ENCODE measurements at regions not wholly inside any gene's neighbourhood (a gene's known extent, or its start where the extent isn't known, plus 50 kb on each side); places are given as distances from the start of the nearest gene placed in this dataset.

- H3K4me3 Mint-ChIP-seq = no peak overlapping the region
- H3K9me3 Mint-ChIP-seq = no peaks in the 10 kb centered on the region; the same call in 2 of the 3 replicates
- Histone ChIP-seq H4K20me1 (replicated peaks; ENCODE audit: insufficient read depth) (no peaks in the 10 kb centered on the region), H3K36me3 (ENCODE audit: insufficient read depth) (no peaks in the 10 kb centered on the region; the same call in 1 of the 2 replicates), H3K79me2 (replicated peaks; ENCODE audit: insufficient read depth) (no peaks in the 10 kb centered on the region), H2AFZ (no peak overlapping the region), H3K27me3 (ENCODE audit: insufficient read depth) (no peaks in the 10 kb centered on the region), H3K4me2 (no peak overlapping the region), H3K27ac (ENCODE audit: low read depth) (no peak overlapping the region), H3K9me2 (ENCODE audit: insufficient read depth) (no peaks in the 10 kb centered on the region), H3F3A (replicated peaks; ENCODE audit: low read depth) (no peaks in the 10 kb centered on the region), H3K4me3 (no peak overlapping the region), H3K4me1 (ENCODE audit: insufficient read depth) (no peaks in the 10 kb centered on the region)
- no peak for ATAC-seq
- H3K4me1 Mint-ChIP-seq = no peaks in the 10 kb centered on the region
- DNase-seq (ENCODE audit: low spot score) = no peak
- no peak overlapping the region for H3K27ac Mint-ChIP-seq
- peaks cover 6% of the 10 kb centered on the region for H3K27me3 Mint-ChIP-seq (ENCODE audit: insufficient read depth, low read depth, poor library complexity)
- no peaks in the 10 kb centered on the region for H3K36me3 Mint-ChIP-seq (ENCODE audit: low read depth)
- TF ChIP-seq ZNF114 (CRISPR knock-in tag; IDR thresholded peaks at IDR 0.05) (no peak), CREB1 (CRISPR knock-in tag; IDR thresholded peaks at IDR 0.05; ENCODE audit: low read depth) (no peak), STAT1 (IDR thresholded peaks at IDR 0.05; ENCODE audit: unreplicated experiment) (no peak), CTCF (conservative IDR thresholded peaks at IDR 0.05; ENCODE audit: low read depth in 2 of 2) (no peak), NANOG (IDR thresholded peaks at IDR 0.05; ENCODE audit: borderline replicate concordance) (no peak), JUNB (IDR thresholded peaks at IDR 0.05; ENCODE audit: unreplicated experiment) (no peak), ZNF462 (CRISPR knock-in tag; IDR thresholded peaks at IDR 0.05) (no peak), REST (IDR thresholded peaks at IDR 0.05; ENCODE audit: unreplicated experiment) (no peak), EZH2 (IDR thresholded peaks at IDR 0.05; ENCODE audit: low read depth, unreplicated experiment) (no peak), ETS1 (IDR thresholded peaks at IDR 0.05) (no peak), POLR2AphosphoS5 (IDR thresholded peaks at IDR 0.05; ENCODE audit: low read depth) (no peak), ZNF331 (CRISPR knock-in tag; IDR thresholded peaks at IDR 0.05; ENCODE audit: low read depth) (no peak), EZH2phosphoT487 (IDR thresholded peaks at IDR 0.05; ENCODE audit: unreplicated experiment) (no peak)
These were observed 1378.0 kb downstream of the BRD1 start for GRCh38 chr22:48449466-48450187.

All from GM23338 (cell line).